GM10248 (cell line): ENCODE measurements at regions not wholly inside any gene's neighbourhood (a gene's known extent, or its start where the extent isn't known, plus 50 kb on each side); places are given as distances from the start of the nearest gene placed in this dataset.

Experiments used
- CTCF ChIA-PET: fragments of 300-600 bp; sonication (Branson Sonifier 250); formaldehyde crosslinking; extraction: SDS; loops from one replicate; lab custom pipeline; 2021; ENCODE audit warnings: antibody characterized with exemption; lab: Yijun Ruan, JAX
- POLR2A ChIA-PET: fragments of 350-650 bp; sonication (Branson Sonifier 250); formaldehyde crosslinking; extraction: SDS; loops from one replicate; lab custom pipeline; 2020; ENCODE audit warnings: antibody characterized with exemption; lab: Yijun Ruan, JAX
- DNase-seq: peaks from one replicate; pipeline ENCODE4 v3.0.0; 2012; ENCODE audit errors: extremely low spot score
- CTCF ChIP-seq: IDR thresholded peaks from 2 replicates; pipeline ENCODE4 v1.5.1; 2012; ENCODE audit warnings: mild to moderate bottlenecking, low read depth; ENCODE audit errors: extremely low read depth, missing control alignments, control extremely low read depth

- no peak for DNase-seq
- POLR2A ChIA-PET, result no interaction called here
- no peak for TF ChIP-seq CTCF
- CTCF ChIA-PET, result interaction anchor here (1.1 to 3.5 kb wide), 3 partner anchors 10 to 24 kb away, joined by 3 to 13 read pairs (median 4); no protein-coding TSS in a partner anchor
Measured at GRCh38 chr5:99949969-99950524, 585.1 kb upstream of the FAM174A start.

- no peak for DNase-seq
- CTCF ChIA-PET, result interaction anchor here (1.1 to 3.5 kb wide), 3 partner anchors 9 to 24 kb away, joined by 3 to 13 read pairs (median 4); no protein-coding TSS in a partner anchor
- no peak for TF ChIP-seq CTCF
- POLR2A ChIA-PET, result no interaction called here
Measured at GRCh38 chr5:99949361-99949760, 585.8 kb upstream of the FAM174A start.

GRCh38 chr5:99948850-99949249, 586.3 kb upstream of the FAM174A start:
- DNase-seq, result no peak
- TF ChIP-seq CTCF, result no peak
- CTCF ChIA-PET, result interaction anchor here (1.1 to 3.5 kb wide), 3 partner anchors 9 to 25 kb away, joined by 3 to 13 read pairs (median 4); no protein-coding TSS in a partner anchor
- POLR2A ChIA-PET, result no interaction called here

- POLR2A ChIA-PET, result no interaction called here
- no peak for DNase-seq
- TF ChIP-seq CTCF, result no peak
- CTCF ChIA-PET, result no interaction called here
Measured at GRCh38 chr5:99945478-99946442, 589.4 kb upstream of the FAM174A start.

- ChIA-PET POLR2A (no interaction called here), CTCF (interaction anchor here (1.2 kb wide), 1 partner anchor 9 kb away, joined by 4 read pairs; no protein-coding TSS in a partner anchor)
- no peak for DNase-seq
- no peak for TF ChIP-seq CTCF
Measured at GRCh38 chr5:99940540-99940939, 594.6 kb upstream of the FAM174A start.

- no peak for TF ChIP-seq CTCF
- ChIA-PET CTCF (no interaction called here), POLR2A (no interaction called here)
- DNase-seq, result no peak
Measured at GRCh38 chr5:99936911-99937310, 598.3 kb upstream of the FAM174A start.
